ENCODE measurements at regions not wholly inside any gene's neighbourhood (a gene's known extent, or its start where the extent isn't known, plus 50 kb on each side); places are given as distances from the start of the nearest gene placed in this dataset.

DNA sequence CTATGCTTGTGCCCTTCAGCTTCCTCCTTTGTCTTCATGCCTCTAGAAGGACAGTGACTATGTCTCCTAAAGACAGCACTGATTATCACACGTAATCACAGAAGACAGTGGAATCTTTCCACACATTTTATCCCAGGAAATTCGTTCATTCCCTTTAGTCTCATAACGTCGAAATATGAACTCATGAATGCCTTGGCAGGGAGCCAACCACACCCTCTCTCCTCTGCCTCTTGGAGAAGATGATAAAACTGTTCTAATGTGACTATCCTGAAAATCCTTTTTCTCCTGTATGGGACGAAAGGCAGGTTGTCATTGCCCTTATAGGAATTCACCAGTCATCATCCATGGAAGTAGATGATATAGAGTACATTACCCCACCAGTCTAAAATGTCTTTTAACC is 726.6 kb upstream of the FANCL start:
- TF ChIP-seq, protein P1, sequence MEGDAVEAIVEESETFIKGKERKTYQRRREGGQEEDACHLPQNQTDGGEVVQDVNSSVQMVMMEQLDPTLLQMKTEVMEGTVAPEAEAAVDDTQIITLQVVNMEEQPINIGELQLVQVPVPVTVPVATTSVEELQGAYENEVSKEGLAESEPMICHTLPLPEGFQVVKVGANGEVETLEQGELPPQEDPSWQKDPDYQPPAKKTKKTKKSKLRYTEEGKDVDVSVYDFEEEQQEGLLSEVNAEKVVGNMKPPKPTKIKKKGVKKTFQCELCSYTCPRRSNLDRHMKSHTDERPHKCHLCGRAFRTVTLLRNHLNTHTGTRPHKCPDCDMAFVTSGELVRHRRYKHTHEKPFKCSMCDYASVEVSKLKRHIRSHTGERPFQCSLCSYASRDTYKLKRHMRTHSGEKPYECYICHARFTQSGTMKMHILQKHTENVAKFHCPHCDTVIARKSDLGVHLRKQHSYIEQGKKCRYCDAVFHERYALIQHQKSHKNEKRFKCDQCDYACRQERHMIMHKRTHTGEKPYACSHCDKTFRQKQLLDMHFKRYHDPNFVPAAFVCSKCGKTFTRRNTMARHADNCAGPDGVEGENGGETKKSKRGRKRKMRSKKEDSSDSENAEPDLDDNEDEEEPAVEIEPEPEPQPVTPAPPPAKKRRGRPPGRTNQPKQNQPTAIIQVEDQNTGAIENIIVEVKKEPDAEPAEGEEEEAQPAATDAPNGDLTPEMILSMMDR (IDR thresholded peaks at IDR 0.05) = no peak
- no peak for TF ChIP-seq ZC3H11A (IDR thresholded peaks at IDR 0.05)
- no peak for TF ChIP-seq CHD2 (IDR thresholded peaks at IDR 0.05; ENCODE audit: low read length, partially characterized antibody)
- TF ChIP-seq, protein P2, sequence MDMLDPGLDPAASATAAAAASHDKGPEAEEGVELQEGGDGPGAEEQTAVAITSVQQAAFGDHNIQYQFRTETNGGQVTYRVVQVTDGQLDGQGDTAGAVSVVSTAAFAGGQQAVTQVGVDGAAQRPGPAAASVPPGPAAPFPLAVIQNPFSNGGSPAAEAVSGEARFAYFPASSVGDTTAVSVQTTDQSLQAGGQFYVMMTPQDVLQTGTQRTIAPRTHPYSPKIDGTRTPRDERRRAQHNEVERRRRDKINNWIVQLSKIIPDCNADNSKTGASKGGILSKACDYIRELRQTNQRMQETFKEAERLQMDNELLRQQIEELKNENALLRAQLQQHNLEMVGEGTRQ (IDR thresholded peaks at IDR 0.05) = no peak
- no peak for TF ChIP-seq POLR2A (IDR thresholded peaks at IDR 0.05; ENCODE audit: low read length)
- TF ChIP-seq EHMT2 (IDR thresholded peaks at IDR 0.05; ENCODE audit: low read depth) = no peak
- TF ChIP-seq, protein P3, sequence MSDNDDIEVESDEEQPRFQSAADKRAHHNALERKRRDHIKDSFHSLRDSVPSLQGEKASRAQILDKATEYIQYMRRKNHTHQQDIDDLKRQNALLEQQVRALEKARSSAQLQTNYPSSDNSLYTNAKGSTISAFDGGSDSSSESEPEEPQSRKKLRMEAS (IDR thresholded peaks at IDR 0.05) = no peak
- no peak for TF ChIP-seq POLR2AphosphoS2 (conservative IDR thresholded peaks at IDR 0.05; ENCODE audit: low read length)

Measured in A549 (cell line).